H1 (cell line): ENCODE measurements at regions not wholly inside any gene's neighbourhood (a gene's known extent, or its start where the extent isn't known, plus 50 kb on each side); places are given as distances from the start of the nearest gene placed in this dataset.

Source experiments
- SIX5 ChIP-seq: IDR thresholded peaks from 2 replicates; pipeline ENCODE4 v1.6.1; 2011; ENCODE audit warnings: mild to moderate bottlenecking, low read depth, low read length
- SP2 ChIP-seq: IDR thresholded peaks from 2 replicates; pipeline ENCODE4 v1.6.1; 2012; ENCODE audit warnings: mild to moderate bottlenecking, low read length, inconsistent platforms
- TAF1 ChIP-seq: IDR thresholded peaks from 2 replicates; pipeline ENCODE4 v1.6.1; 2011; ENCODE audit warnings: mild to moderate bottlenecking, low read depth, low read length

GRCh38 chr4:100721490-100721889 lies 203.7 kb upstream of the EMCN start (continued):
- TF ChIP-seq SP2 (no peak), SIX5 (no peak), TAF1 (no peak)
